Stomach (tissue), 8 donors: ENCODE measurements at regions not wholly inside any gene's neighbourhood (a gene's known extent, or its start where the extent isn't known, plus 50 kb on each side); places are given as distances from the start of the nearest gene placed in this dataset.

Experiments used
- DNase-seq, 2 donors: peaks; one replicate each; pipeline versions ENCODE4 v3.0.0 to v3.0.0-alpha.2; 2013 to 2019
- H3K27ac ChIP-seq, 5 donors: fragments of 200-600 bp in 4 of 5; sonication (generic) in 4 of 5; one replicate each; pipeline ENCODE4 v1.5.1; 2013 to 2019; ENCODE audit warnings: mild to moderate bottlenecking in 1 of 5, moderate library complexity in 1 of 5
- H3K27me3 ChIP-seq, 3 donors: fragments of 200-600 bp; sonication (generic); one replicate each; pipeline ENCODE4 v1.5.1; 2017 to 2019; ENCODE audit warnings: mixed run types in 1 of 3
- H3K36me3 ChIP-seq, 4 donors: fragments of 200-600 bp; sonication (generic); 1 replicate in 3 of 4; 2 replicates in 1 of 4; pipeline ENCODE4 v1.5.1; 2016 to 2019
- H3K4me1 ChIP-seq, 4 donors: fragments of 200-600 bp; sonication (generic); one replicate each; pipeline ENCODE4 v1.5.1; 2016 to 2019
- H3K4me3 ChIP-seq, 4 donors: fragments of 200-600 bp; sonication (generic) in 3 of 4; one replicate each; pipeline ENCODE4 v1.5.1; 2016 to 2019; ENCODE audit warnings: mild to moderate bottlenecking in 1 of 4
- H3K9me3 ChIP-seq, 4 donors: fragments of 200-600 bp; sonication (generic); one replicate each; pipeline ENCODE4 v1.5.1; 2016 to 2019
- EP300 ChIP-seq: sonication (generic); formaldehyde crosslinking; IDR thresholded peaks from one replicate; pipeline ENCODE4 v1.6.1; 2017; ENCODE audit warnings: antibody characterized with exemption
- POLR2A ChIP-seq, 4 donors: fragments of 450-650 bp; IDR thresholded peaks; one replicate each; pipeline ENCODE4 v1.6.1; 2016; ENCODE audit warnings: antibody characterized with exemption in 4 of 4, control low read depth in 2 of 4, mild to moderate bottlenecking in 1 of 4, moderate library complexity in 1 of 4
- POLR2AphosphoS5 ChIP-seq, 3 donors: sonication (generic); formaldehyde crosslinking; IDR thresholded peaks; one replicate each; pipeline ENCODE4 v1.6.1; 2016; ENCODE audit warnings: antibody characterized with exemption in 3 of 3
- WGBS, 5 donors: extraction: QIAGEN DNeasy Blood & Tissue Kit in 3 of 5; methylation state at CpG; one replicate each; pipeline versions ENCODE4 v1.1.5 to v1.1.7; 2013 to 2018; 5-methylcytosine and 5-hydroxymethylcytosine counted together
- intact Hi-C: fragments of 100-400 bp; cut with DNase I; formaldehyde crosslinking; loops from one replicate; pipeline ENCODE4 v1.15.1; 2023; ENCODE audit warnings: low total_unique reads
- TF ChIP-seq, protein P1 (sequence below), 7 experiments: fragments of 450-650 bp in 4 of 7; fragments of 200-600 bp in 3 of 7; sonication (generic) in 3 of 7; IDR thresholded peaks; one replicate each; pipeline ENCODE4 v1.5.1; 2016 to 2019; ENCODE audit warnings: antibody characterized with exemption in 7 of 7, control low read depth in 2 of 7, mild to moderate bottlenecking in 1 of 7
- donor health status: healthy with polysubstance abuse.
- donor health status: Bipolar disorder and iron deficiency.
- donor health status: healthy.

DNA sequence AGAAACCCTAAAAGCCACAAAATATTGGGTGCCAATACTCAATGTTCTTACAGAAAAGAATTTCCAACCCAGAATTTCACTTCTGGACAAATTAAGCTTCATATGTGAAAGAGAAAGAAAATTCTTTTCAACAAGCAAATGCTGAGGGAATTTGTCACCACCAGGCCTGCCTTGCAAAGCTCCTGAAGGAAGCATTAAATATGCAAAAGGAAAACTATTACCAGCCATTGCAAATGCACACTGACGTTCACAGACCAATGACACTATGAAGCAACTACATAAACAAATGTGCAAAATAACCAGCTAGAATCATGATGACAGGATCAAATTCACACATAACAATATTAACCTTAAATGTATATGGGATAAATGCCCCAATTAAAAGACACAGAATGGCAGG lies 187.9 kb upstream of the BTBD3 start:
- WGBS, 5 donors = 92 to 95% (median 95%) methylated on average over 1 of the region's 1 CpG

DNA sequence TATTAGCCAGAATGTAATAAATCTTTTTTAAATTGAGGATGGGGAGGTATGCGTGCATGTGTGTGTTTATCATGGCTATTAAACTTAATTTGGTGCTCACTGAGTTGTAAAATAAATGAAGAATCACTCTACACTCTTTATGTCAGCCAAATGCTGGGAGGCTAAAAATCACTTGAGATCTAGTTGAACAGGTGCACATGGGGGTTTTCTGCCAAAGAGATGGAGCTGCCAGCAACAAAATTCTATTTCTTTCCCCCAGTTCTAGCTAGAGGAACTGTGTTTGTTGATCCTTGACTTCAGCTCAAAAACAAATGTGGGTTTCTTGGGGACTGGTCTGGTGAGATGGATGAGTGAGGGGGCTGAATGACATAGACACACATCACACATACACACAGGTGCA lies 183.3 kb upstream of the BTBD3 start:
- Histone ChIP-seq H3K27ac (no peak overlapping the region), H3K4me3 (no peak overlapping the region)
- intact Hi-C loops = no loop called here

More for the DNA sequence above, 187.9 kb upstream of the BTBD3 start:
- no peak for DNase-seq
- no peaks in the 10 kb centered on the region for H3K36me3 ChIP-seq
- intact Hi-C loops = no loop called here
- no peak overlapping the region for H3K4me3 ChIP-seq
- H3K27me3 ChIP-seq = no peaks in the 10 kb centered on the region
- no peak overlapping the region for H3K27ac ChIP-seq
- no peaks in the 10 kb centered on the region for H3K9me3 ChIP-seq
- TF ChIP-seq, protein P1, sequence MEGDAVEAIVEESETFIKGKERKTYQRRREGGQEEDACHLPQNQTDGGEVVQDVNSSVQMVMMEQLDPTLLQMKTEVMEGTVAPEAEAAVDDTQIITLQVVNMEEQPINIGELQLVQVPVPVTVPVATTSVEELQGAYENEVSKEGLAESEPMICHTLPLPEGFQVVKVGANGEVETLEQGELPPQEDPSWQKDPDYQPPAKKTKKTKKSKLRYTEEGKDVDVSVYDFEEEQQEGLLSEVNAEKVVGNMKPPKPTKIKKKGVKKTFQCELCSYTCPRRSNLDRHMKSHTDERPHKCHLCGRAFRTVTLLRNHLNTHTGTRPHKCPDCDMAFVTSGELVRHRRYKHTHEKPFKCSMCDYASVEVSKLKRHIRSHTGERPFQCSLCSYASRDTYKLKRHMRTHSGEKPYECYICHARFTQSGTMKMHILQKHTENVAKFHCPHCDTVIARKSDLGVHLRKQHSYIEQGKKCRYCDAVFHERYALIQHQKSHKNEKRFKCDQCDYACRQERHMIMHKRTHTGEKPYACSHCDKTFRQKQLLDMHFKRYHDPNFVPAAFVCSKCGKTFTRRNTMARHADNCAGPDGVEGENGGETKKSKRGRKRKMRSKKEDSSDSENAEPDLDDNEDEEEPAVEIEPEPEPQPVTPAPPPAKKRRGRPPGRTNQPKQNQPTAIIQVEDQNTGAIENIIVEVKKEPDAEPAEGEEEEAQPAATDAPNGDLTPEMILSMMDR (IDR thresholded peaks at IDR 0.05) = no peak
- TF ChIP-seq EP300 = no peak
- TF ChIP-seq POLR2A (IDR thresholded peaks at IDR 0.05) = no peak
- no peaks in the 10 kb centered on the region for H3K4me1 ChIP-seq

DNA sequence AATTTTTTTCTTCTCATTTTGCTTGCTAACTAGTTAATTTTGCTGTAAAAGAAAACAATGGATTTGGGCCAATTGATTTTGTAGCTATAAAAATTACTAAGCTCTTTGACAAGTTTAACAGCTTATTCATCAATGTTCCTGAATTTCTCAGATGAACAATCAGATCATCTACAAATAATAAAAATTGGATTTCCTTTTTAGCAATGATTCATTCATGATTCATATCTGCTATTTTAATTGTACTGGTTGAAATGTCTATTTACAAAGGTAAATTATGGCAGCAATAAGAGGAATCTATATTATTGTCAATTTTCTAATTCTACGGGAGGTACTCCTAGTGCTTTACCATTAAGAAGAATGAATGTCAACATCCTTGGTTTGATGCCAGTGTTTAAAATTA lies 178.8 kb upstream of the BTBD3 start:
- no peak overlapping the region for H3K4me3 ChIP-seq
- no peak for TF ChIP-seq EP300
- no peaks in the 10 kb centered on the region for H3K27me3 ChIP-seq
- H3K9me3 ChIP-seq = no peaks in the 10 kb centered on the region
- intact Hi-C loops = no loop called here
- H3K36me3 ChIP-seq = no peaks in the 10 kb centered on the region
- DNase-seq = no peak
- 73 to 88% (median 81%) methylated on average over 1 of the region's 1 CpG for WGBS, 5 donors
- H3K4me1 ChIP-seq = no peaks in the 10 kb centered on the region
- H3K27ac ChIP-seq = no peak overlapping the region

More for the DNA sequence above, 183.3 kb upstream of the BTBD3 start:
- DNase-seq = no peak
- Histone ChIP-seq H3K36me3 (no peaks in the 10 kb centered on the region), H3K27me3 (no peaks in the 10 kb centered on the region), H3K9me3 (no peaks in the 10 kb centered on the region), H3K4me1 (no peaks in the 10 kb centered on the region)
- TF ChIP-seq POLR2AphosphoS5 (IDR thresholded peaks at IDR 0.05) = no peak
- no peak for TF ChIP-seq POLR2A (IDR thresholded peaks at IDR 0.05)
- TF ChIP-seq, protein P1 (IDR thresholded peaks at IDR 0.05) = no peak
- TF ChIP-seq EP300 = no peak
- 71 to 84% (median 74%) methylated on average over 1 of the region's 1 CpG for WGBS, 5 donors

DNA sequence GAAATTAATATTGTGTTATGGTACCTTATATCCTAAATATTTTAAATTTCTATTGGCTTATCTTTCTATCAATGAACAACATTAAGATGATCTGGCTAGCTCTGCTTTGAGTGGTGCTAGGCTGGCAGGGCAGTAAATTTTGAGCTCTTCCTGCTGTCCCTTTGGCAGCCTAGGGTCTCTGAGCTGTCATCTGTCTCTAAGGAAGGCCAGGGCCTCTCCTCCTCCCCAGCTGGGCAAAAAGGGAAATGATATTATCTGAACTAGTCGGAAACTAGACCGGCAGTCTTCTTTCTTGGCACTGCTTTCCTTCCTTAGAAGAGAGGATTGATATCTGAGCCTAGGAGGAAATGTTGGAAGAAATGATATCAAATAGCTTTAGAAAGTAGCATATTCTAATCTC lies 176.7 kb upstream of the BTBD3 start:
- TF ChIP-seq, protein P1 (IDR thresholded peaks at IDR 0.05) = no peak
- TF ChIP-seq POLR2AphosphoS5 (IDR thresholded peaks at IDR 0.05) (no peak), EP300 (no peak), POLR2A (IDR thresholded peaks at IDR 0.05) (no peak)
- Histone ChIP-seq H3K4me3 (no peak overlapping the region), H3K27me3 (no peaks in the 10 kb centered on the region), H3K27ac (no peak overlapping the region), H3K4me1 (no peaks in the 10 kb centered on the region), H3K9me3 (no peaks in the 10 kb centered on the region), H3K36me3 (no peaks in the 10 kb centered on the region)
- no peak for DNase-seq
- intact Hi-C loops = no loop called here
- 29 to 61% (median 44%) methylated on average over 2 of the region's 2 CpGs for WGBS, 5 donors

DNA sequence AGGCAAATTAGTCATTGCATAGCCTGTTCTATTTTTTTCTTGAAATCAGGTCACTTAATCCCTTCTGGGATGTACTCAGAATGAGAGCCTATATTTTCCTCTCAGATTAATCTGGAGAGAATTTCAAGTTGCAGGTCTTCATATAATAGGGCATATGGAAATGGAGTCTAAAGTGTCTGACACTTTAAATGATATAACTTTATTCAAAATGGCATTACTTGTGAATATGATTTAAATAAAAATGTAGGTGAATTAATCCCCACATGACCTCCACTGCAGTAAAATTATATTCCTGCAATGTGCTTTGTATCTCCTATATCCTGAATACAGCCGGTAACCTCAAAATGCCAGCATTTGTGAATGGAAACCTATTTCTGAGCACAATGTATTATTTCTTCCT lies 172.5 kb upstream of the BTBD3 start:
- H3K36me3 ChIP-seq = no peaks in the 10 kb centered on the region
- H3K4me3 ChIP-seq = no peak overlapping the region
- H3K9me3 ChIP-seq = no peaks in the 10 kb centered on the region
- H3K27ac ChIP-seq = no peak overlapping the region
- no peaks in the 10 kb centered on the region for H3K27me3 ChIP-seq
- WGBS, 5 donors = 91 to 97% (median 97%) methylated on average over 1 of the region's 1 CpG
- intact Hi-C loops = no loop called here
- no peak for DNase-seq
- TF ChIP-seq POLR2A (IDR thresholded peaks at IDR 0.05) (no peak), POLR2AphosphoS5 (IDR thresholded peaks at IDR 0.05) (no peak), EP300 (no peak)
- TF ChIP-seq, protein P1 (IDR thresholded peaks at IDR 0.05) = no peak
- H3K4me1 ChIP-seq = no peaks in the 10 kb centered on the region
